NB4 (cell line): ENCODE measurements at regions not wholly inside any gene's neighbourhood (a gene's known extent, or its start where the extent isn't known, plus 50 kb on each side); places are given as distances from the start of the nearest gene placed in this dataset.

ENCODE experiments used
- POLR2A ChIP-seq: IDR thresholded peaks from 2 replicates; pipeline ENCODE4 v1.6.1; 2011; ENCODE audit warnings: mild to moderate bottlenecking; ENCODE audit not compliant: insufficient read length; ENCODE audit errors: extremely low read depth
- TF ChIP-seq, protein P1 (sequence below): IDR thresholded peaks from one replicate; pipeline ENCODE4 v1.5.1; 2012; ENCODE audit warnings: low read depth, low read length

- TF ChIP-seq, protein P1, sequence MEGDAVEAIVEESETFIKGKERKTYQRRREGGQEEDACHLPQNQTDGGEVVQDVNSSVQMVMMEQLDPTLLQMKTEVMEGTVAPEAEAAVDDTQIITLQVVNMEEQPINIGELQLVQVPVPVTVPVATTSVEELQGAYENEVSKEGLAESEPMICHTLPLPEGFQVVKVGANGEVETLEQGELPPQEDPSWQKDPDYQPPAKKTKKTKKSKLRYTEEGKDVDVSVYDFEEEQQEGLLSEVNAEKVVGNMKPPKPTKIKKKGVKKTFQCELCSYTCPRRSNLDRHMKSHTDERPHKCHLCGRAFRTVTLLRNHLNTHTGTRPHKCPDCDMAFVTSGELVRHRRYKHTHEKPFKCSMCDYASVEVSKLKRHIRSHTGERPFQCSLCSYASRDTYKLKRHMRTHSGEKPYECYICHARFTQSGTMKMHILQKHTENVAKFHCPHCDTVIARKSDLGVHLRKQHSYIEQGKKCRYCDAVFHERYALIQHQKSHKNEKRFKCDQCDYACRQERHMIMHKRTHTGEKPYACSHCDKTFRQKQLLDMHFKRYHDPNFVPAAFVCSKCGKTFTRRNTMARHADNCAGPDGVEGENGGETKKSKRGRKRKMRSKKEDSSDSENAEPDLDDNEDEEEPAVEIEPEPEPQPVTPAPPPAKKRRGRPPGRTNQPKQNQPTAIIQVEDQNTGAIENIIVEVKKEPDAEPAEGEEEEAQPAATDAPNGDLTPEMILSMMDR, result no peak
- no peak for TF ChIP-seq POLR2A
Measured at GRCh38 chr9:78606001-78606379, 309.1 kb downstream of the PSAT1 start.
